Uterus (tissue), 3 donors: ENCODE measurements at regions not wholly inside any gene's neighbourhood (a gene's known extent, or its start where the extent isn't known, plus 50 kb on each side); places are given as distances from the start of the nearest gene placed in this dataset.

Source experiments
- DNase-seq, 2 donors: peaks; one replicate each; pipeline ENCODE4 v3.0.0-alpha.2; 2019 to 2020
- H3K27ac ChIP-seq, 2 donors: fragments of 200-600 bp; sonication (generic); 1 replicate in 1 of 2; 2 replicates in 1 of 2; pipeline ENCODE4 v1.5.1; 2016 to 2018
- H3K27me3 ChIP-seq, 2 donors: fragments of 200-600 bp; sonication (generic); one replicate each; pipeline ENCODE4 v1.5.1; 2018 to 2019; ENCODE audit warnings: control low read depth in 1 of 2
- H3K36me3 ChIP-seq, 2 donors: fragments of 200-600 bp; sonication (generic); one replicate each; pipeline ENCODE4 v1.5.1; 2019; ENCODE audit warnings: control low read depth in 1 of 2
- H3K4me1 ChIP-seq, 2 donors: fragments of 200-600 bp; sonication (generic); one replicate each; pipeline ENCODE4 v1.5.1; 2018 to 2019; ENCODE audit warnings: control low read depth in 1 of 2
- H3K4me3 ChIP-seq, 2 donors: fragments of 200-600 bp; sonication (generic); 1 replicate in 1 of 2; 2 replicates in 1 of 2; pipeline ENCODE4 v1.5.1; 2018 to 2019; ENCODE audit warnings: mild to moderate bottlenecking in 1 of 2
- H3K9me3 ChIP-seq, 2 donors: fragments of 200-600 bp; sonication (generic); one replicate each; pipeline ENCODE4 v1.5.1; 2019; ENCODE audit warnings: control low read depth in 1 of 2
- POLR2A ChIP-seq, 2 donors: fragments of 450-650 bp; IDR thresholded peaks; one replicate each; pipeline ENCODE4 v1.6.1; 2016; ENCODE audit warnings: antibody characterized with exemption in 2 of 2, mild to moderate bottlenecking in 1 of 2, moderate library complexity in 1 of 2
- intact Hi-C: fragments of 100-400 bp; cut with DNase I; formaldehyde crosslinking; loops from one replicate; pipeline ENCODE4 v1.15.1; 2023; ENCODE audit warnings: low total_unique reads
- TF ChIP-seq, protein P1 (sequence below), 4 experiments: fragments of 200-600 bp in 2 of 4; fragments of 450-650 bp in 2 of 4; sonication (generic) in 2 of 4; IDR thresholded peaks; one replicate each; pipeline ENCODE4 v1.5.1; 2016 to 2019; ENCODE audit warnings: antibody characterized with exemption in 4 of 4, mild to moderate bottlenecking in 2 of 4, moderate library complexity in 1 of 4
- donor health status: DM: yes; HTN: yes; CAD: no.

- Histone ChIP-seq H3K9me3 (no peaks in the 10 kb centered on the region), H3K4me3 (no peak overlapping the region), H3K27ac (no peak overlapping the region), H3K36me3 (no peaks in the 10 kb centered on the region), H3K27me3 (no peaks in the 10 kb centered on the region), H3K4me1 (no peaks in the 10 kb centered on the region)
- intact Hi-C loops: no loop called here
- DNase-seq: no peak
- TF ChIP-seq POLR2A (IDR thresholded peaks at IDR 0.05): no peak
- TF ChIP-seq, protein P1, sequence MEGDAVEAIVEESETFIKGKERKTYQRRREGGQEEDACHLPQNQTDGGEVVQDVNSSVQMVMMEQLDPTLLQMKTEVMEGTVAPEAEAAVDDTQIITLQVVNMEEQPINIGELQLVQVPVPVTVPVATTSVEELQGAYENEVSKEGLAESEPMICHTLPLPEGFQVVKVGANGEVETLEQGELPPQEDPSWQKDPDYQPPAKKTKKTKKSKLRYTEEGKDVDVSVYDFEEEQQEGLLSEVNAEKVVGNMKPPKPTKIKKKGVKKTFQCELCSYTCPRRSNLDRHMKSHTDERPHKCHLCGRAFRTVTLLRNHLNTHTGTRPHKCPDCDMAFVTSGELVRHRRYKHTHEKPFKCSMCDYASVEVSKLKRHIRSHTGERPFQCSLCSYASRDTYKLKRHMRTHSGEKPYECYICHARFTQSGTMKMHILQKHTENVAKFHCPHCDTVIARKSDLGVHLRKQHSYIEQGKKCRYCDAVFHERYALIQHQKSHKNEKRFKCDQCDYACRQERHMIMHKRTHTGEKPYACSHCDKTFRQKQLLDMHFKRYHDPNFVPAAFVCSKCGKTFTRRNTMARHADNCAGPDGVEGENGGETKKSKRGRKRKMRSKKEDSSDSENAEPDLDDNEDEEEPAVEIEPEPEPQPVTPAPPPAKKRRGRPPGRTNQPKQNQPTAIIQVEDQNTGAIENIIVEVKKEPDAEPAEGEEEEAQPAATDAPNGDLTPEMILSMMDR (IDR thresholded peaks at IDR 0.05): no peak
These were observed 68.5 kb upstream of the NXT1 start for GRCh38 chr20:23282111-23282510.

DNA sequence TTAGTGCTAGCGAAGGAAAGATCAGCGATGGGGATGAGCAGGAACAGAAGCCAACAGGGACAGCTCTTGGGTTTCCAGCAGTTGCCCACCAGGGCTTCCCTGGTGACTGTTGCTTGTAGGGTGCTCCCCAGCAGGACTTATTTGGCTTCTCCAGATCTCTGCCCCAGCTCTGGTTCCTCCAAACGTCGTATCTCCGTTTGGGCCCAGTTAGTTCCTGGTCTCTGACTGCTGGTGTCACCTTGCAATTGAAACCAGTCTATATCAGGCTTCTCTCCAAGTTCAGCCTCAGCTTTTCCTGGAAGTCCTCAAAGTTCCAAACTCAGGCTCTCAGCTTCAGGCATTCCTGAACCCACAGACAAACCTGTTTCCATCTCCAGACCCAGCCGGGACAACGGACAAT, 70.8 kb upstream of the NXT1 start:
- DNase-seq: no peak
- intact Hi-C loops: no loop called here
- Histone ChIP-seq H3K27ac (no peak overlapping the region), H3K9me3 (no peaks in the 10 kb centered on the region), H3K36me3 (no peaks in the 10 kb centered on the region), H3K4me3 (no peak overlapping the region), H3K4me1 (no peaks in the 10 kb centered on the region), H3K27me3 (no peaks in the 10 kb centered on the region)
- TF ChIP-seq POLR2A (IDR thresholded peaks at IDR 0.05): no peak
- TF ChIP-seq, protein P1 (IDR thresholded peaks at IDR 0.05): no peak

GRCh38 chr20:23278172-23278571, 72.4 kb upstream of the NXT1 start:
- Histone ChIP-seq H3K4me1 (no peaks in the 10 kb centered on the region), H3K9me3 (no peaks in the 10 kb centered on the region), H3K27ac (no peak overlapping the region), H3K36me3 (no peaks in the 10 kb centered on the region), H3K4me3 (no peak overlapping the region), H3K27me3 (no peaks in the 10 kb centered on the region)
- TF ChIP-seq POLR2A (IDR thresholded peaks at IDR 0.05): no peak
- TF ChIP-seq, protein P1 (IDR thresholded peaks at IDR 0.05): no peak
- intact Hi-C loops: no loop called here
- no peak for DNase-seq

DNA sequence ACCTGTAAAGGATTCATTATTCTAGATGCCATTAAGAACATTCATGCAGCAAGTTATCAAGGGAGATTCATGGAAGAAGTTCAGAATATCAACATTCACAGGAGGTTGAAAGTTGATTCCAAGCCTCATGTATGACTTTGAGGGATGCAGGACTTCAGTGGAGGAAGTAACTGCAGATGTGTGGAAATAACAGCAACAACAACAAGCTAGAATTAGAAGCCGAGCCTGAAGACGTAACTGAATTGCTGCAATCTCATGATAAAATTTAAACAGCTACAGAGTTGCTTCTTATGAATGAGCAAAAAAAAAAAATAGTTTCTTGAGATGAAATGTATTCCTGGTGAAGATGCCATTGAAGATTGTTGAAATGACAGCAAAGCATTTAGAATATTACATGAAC, 73.3 kb upstream of the NXT1 start:
- no peaks in the 10 kb centered on the region for H3K4me1 ChIP-seq
- no peaks in the 10 kb centered on the region for H3K36me3 ChIP-seq
- H3K27ac ChIP-seq: no peak overlapping the region
- H3K9me3 ChIP-seq: no peaks in the 10 kb centered on the region
- no peaks in the 10 kb centered on the region for H3K27me3 ChIP-seq
- DNase-seq: no peak
- TF ChIP-seq POLR2A (IDR thresholded peaks at IDR 0.05): no peak
- TF ChIP-seq, protein P1 (IDR thresholded peaks at IDR 0.05): no peak
- intact Hi-C loops: no loop called here
- H3K4me3 ChIP-seq: no peak overlapping the region

GRCh38 chr20:23273776-23274175, 76.8 kb upstream of the NXT1 start:
- no peak for DNase-seq
- no peaks in the 10 kb centered on the region for H3K36me3 ChIP-seq
- TF ChIP-seq, protein P1 (IDR thresholded peaks at IDR 0.05): no peak
- no peak for TF ChIP-seq POLR2A (IDR thresholded peaks at IDR 0.05)

More at GRCh38 chr20:23273776-23274175, 76.8 kb upstream of the NXT1 start:
- Histone ChIP-seq H3K9me3 (no peaks in the 10 kb centered on the region), H3K4me3 (no peak overlapping the region), H3K27ac (no peak overlapping the region), H3K4me1 (no peaks in the 10 kb centered on the region), H3K27me3 (no peaks in the 10 kb centered on the region)
- intact Hi-C loops: no loop called here
